Coronary artery (tissue), 2 donors: ENCODE measurements at regions not wholly inside any gene's neighbourhood (a gene's known extent, or its start where the extent isn't known, plus 50 kb on each side); places are given as distances from the start of the nearest gene placed in this dataset.
"Not testable (repeated sequence)": the region's sequence is repeated elsewhere in the genome, so short reads cannot be mapped to it uniquely, and the experiment has no call there.

ENCODE experiments used
- DNase-seq: peaks from one replicate; pipeline ENCODE4 v3.0.0-alpha.2; 2017; ENCODE audit warnings: low spot score
- H3K27ac ChIP-seq, 2 donors: fragments of 200-600 bp; sonication (generic); one replicate each; pipeline ENCODE4 v1.5.1; 2016 to 2019
- H3K4me3 ChIP-seq: fragments of 200-600 bp; sonication (generic); 2 replicates; pipeline ENCODE4 v1.5.1; 2016; ENCODE audit warnings: mild to moderate bottlenecking, moderate library complexity
- CTCF ChIP-seq: fragments of 200-600 bp; sonication (generic); IDR thresholded peaks from one replicate; pipeline ENCODE4 v1.5.1; 2019; ENCODE audit warnings: antibody characterized with exemption

GRCh38 chr13:90258129-90258528 lies 1089.4 kb upstream of the MIR17HG start:
- TF ChIP-seq CTCF: no peak
- Histone ChIP-seq H3K4me3 (no peak overlapping the region), H3K27ac (no peak overlapping the region)
- DNase-seq: no peak

- TF ChIP-seq CTCF: no peak
- no peak for DNase-seq
- no peak overlapping the region for H3K4me3 ChIP-seq
- no peak overlapping the region for H3K27ac ChIP-seq
Observed at GRCh38 chr13:90261343-90261742, 1086.1 kb upstream of the MIR17HG start.

GRCh38 chr13:90270226-90270625 lies 1077.3 kb upstream of the MIR17HG start:
- DNase-seq: no peak
- no peak overlapping the region for H3K4me3 ChIP-seq
- TF ChIP-seq CTCF: no peak
- no peak overlapping the region for H3K27ac ChIP-seq

- no peak overlapping the region for H3K4me3 ChIP-seq
- DNase-seq: no peak
- no peak for TF ChIP-seq CTCF
Observed at GRCh38 chr13:90272356-90272755, 1075.1 kb upstream of the MIR17HG start.

GRCh38 chr13:90276216-90276615 lies 1071.3 kb upstream of the MIR17HG start:
- Histone ChIP-seq H3K27ac (no peak overlapping the region), H3K4me3 (no peak overlapping the region)
- DNase-seq: no peak
- no peak for TF ChIP-seq CTCF

More at GRCh38 chr13:90272356-90272755, 1075.1 kb upstream of the MIR17HG start:
- no peak overlapping the region for H3K27ac ChIP-seq

GRCh38 chr13:90278231-90278630 lies 1069.3 kb upstream of the MIR17HG start:
- not testable (repeated sequence) for H3K4me3 ChIP-seq, DNase-seq, H3K27ac ChIP-seq

- no peak for TF ChIP-seq CTCF
- Histone ChIP-seq H3K4me3 (no peak overlapping the region), H3K27ac (no peak overlapping the region)
- DNase-seq: no peak
Observed at GRCh38 chr13:90281709-90282108, 1065.8 kb upstream of the MIR17HG start.

- no peak for TF ChIP-seq CTCF
- Histone ChIP-seq H3K4me3 (no peak overlapping the region), H3K27ac (no peak overlapping the region)
- DNase-seq: no peak
Observed at GRCh38 chr13:90287521-90287920, 1060.0 kb upstream of the MIR17HG start.
